Cerebellar nuclear complex (tissue), 1 donor: ENCODE measurements at regions not wholly inside any gene's neighbourhood (a gene's known extent, or its start where the extent isn't known, plus 50 kb on each side); places are given as distances from the start of the nearest gene placed in this dataset.
"Not testable (repeated sequence)": the region's sequence is repeated elsewhere in the genome, so short reads cannot be mapped to it uniquely, and the experiment has no call there.

Experiments
- DNase-seq, 2 experiments: peaks; one replicate each; lab custom pipeline; 2025; lab: John Stamatoyannopoulos, UW

GRCh38 chr12:105423237-105423636, 92.7 kb downstream of the C12orf75 start:
- no peak for DNase-seq

DNA sequence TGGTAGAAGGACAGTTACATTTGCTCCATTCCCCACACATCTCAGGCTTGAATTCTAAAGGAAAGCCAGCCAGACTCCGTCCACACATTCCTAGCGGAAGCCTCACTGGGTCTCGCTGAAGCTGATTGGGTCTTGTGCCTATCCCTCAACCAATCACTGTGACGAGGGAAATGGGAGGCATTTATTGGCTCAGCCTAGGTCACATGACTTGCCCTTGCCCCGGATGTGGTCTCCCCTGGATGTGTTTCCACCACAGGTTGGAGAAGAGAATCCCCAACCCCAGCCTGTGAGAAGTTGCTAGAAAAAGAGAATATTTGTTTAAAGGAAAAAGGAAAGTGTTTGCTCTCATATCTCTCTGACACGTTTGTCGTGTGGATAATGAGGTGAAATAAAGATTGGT, 93.4 kb downstream of the C12orf75 start:
- DNase-seq: no peak

- DNase-seq: no peak
These were observed 95.0 kb downstream of the C12orf75 start for GRCh38 chr12:105425254-105426174.

DNA sequence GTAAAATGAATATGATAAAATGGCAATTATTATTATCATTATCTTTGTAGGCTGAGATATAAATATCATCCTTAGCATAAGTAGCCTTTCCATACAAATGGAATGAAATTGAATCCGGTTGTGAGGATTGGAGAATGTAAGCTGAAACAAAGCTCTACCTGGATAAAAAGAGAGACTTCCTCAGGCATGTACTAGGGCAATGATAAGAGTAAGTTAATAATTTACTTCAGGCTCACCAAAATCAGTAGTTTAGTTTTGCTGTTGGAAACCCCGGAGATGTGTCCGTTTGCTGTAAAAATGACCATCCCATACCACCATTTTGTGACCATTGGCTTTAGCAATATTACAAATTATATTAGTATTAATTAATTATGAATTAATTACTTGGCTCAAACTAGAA, 96.3 kb downstream of the C12orf75 start:
- DNase-seq: no peak

DNA sequence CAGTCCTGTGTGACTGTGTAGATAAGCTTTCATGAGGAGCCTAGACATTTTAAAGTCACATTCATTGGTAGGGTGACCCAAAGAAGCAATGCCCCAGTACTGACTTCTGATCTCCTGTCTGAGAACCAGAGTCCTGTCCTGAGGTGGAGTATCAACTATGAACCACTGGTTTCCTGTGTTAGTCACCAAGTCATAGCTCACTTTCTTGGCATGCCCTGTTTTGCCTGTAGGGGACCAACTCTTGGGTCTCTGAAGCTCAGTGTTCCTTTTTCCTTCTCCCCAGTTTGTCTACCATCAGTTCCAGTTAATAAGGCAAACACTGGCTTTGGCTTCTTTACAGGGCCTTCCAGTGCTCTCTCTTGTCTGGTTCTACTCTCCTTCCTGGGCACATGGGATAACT, 97.4 kb downstream of the C12orf75 start:
- DNase-seq: no peak

- no peak for DNase-seq
These were observed 98.4 kb downstream of the C12orf75 start for GRCh38 chr12:105428793-105429395.

GRCh38 chr12:105429511-105429910, 99.0 kb downstream of the C12orf75 start:
- DNase-seq: no peak

DNA sequence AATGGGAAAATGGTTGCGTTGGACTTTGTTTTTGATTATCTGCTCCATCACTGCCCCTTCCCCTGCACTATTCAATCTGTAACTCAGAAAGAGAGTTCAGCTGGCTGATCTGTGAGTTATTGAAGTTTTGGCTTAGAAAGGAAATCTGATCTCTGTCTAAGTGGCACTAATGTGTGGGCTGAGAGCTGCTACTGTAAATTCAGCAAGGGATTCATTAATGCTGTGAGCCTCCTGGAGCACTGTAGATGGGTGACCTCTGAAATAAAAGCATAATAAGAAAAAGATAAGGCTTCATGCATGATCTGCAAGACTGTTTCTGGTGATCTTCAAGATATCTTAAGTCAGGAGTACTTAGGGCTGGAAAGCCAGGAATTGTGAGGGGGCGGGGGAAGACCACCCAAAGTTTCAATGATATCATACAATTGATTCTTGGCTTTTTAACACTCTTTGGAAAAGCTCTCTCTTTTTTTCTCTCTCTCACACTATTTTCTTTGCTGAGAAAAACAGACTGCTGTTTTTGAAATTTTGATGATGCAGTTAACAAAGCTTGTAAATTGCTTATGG, 101.1 kb downstream of the C12orf75 start:
- no peak for DNase-seq

DNA sequence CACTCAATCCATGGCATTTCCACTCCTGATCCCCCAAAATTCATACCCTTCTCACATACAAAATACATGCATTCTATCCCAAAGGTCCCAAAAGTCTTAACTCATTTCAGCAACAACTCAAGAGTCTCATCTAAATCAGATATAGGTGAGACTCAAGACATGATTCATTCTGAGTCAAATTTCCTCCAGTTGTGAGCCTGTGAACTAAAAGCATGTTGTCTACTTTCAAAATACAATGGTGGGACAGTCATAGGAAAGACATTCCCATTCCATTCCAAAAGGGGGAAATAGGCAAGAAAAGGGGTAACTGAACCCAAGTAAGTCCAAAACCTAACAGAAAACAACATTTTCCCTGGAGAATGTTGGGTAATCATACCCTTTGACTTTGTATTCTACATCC, 103.3 kb downstream of the C12orf75 start:
- DNase-seq: no peak

DNA sequence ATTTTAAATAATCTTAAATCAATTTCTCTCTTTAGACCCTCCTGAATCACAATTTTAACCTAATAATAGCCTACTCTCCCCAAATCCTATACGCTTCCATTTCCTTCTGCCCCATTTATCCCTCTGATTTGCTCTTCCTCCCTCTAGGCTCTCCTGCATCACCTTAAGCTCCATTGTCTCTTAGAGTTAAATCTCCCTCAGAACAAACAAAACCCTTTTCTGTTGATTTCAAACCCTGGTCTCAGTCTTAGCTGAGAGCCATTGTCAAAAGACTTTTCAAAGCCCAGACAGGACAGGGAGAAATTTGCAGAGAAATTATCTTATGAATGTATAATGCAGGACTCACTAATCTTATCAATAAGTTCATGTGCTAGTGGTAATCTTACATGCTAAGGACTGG, 106.1 kb downstream of the C12orf75 start:
- no peak for DNase-seq

DNA sequence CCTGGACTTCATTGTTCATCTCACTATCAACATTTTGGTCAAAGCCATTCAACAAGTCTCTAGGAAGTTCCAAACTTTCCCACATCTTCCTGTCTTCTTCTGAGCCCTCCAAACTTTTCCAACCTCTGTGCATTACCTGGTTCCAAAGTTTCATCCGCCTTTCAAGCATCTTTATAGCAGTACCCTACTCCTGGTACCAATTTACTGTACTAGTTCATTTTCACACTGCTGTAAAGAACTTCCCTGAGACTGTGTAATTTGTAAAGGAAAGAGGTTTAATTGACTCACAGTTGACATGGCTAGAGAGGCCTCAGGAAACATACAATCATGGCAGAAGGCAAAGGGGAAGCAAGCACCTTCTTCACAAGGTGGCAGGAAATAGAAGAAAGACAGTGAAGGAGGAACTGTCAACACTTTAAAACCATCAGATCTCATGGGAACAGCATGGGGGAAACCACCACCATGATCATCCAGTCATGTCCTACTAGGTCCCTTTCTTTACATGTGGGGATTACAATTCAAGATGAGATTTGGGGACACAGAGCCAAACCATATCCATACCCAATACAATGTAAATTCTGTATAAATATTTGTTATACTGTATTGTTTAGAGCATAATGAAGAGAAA, 109.7 kb downstream of the C12orf75 start:
- DNase-seq: no peak

GRCh38 chr12:105443802-105444652, 113.5 kb downstream of the C12orf75 start:
- DNase-seq: no peak

DNA sequence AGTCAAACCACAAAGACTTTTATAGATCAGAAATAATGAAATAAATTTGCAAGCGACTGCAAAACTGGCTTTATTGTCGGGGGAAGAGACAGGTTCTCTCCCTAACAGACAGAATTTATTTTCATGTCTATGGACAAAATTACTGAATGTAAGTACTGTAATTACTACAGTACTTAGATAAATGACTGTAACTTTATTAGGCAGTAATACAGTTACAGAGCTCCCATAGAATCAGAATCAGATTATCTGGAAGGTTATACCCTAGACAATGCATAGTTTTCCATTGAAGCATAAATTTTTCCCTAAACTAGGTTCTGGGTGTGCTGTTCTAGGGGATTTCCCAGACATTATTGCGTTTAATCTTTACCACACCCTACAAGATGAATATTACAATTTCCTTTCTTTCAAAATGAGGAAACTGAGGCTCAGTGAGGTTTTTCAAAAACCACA, 114.2 kb downstream of the C12orf75 start:
- no peak for DNase-seq

DNA sequence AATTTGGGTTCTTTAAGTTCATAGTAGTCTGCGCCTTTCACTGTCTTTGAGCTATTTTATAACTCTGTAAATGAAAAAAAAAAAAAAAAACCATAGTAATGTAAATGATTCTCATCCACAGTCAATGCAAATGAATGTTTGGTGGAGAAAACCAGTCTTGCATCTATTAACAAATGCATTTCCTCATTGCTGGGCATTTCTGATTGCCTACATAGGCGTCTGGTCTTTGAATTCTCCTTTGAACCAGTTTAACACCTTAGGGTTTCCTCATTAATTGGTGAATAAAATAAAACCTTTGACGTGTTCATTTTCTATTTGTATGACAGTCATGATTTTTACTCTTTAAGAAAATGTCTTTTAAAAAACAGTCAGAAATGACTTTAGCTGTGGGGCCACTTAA, 114.8 kb downstream of the C12orf75 start:
- DNase-seq: no peak

- no peak for DNase-seq
These were observed 115.2 kb downstream of the C12orf75 start for GRCh38 chr12:105445649-105446048.

DNA sequence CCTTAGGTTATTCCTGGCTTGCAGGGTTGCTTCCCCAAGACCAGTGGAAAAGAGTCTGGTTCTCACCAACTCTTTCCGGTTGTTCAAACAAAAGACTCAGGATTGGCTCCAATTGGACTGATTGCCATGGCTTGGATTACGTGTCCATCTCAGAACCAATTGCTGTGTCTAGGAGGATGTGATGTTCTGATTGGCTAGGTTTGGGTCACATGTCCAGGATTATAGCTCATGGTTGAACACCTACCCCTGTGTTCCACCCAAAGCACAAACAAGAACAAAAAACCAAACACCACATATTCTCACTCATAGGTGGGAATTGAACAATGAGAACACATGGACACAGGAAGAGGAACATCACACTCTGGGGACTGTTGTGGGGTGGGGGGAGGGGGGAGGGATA, 116.0 kb downstream of the C12orf75 start:
- not testable (repeated sequence) for DNase-seq

DNA sequence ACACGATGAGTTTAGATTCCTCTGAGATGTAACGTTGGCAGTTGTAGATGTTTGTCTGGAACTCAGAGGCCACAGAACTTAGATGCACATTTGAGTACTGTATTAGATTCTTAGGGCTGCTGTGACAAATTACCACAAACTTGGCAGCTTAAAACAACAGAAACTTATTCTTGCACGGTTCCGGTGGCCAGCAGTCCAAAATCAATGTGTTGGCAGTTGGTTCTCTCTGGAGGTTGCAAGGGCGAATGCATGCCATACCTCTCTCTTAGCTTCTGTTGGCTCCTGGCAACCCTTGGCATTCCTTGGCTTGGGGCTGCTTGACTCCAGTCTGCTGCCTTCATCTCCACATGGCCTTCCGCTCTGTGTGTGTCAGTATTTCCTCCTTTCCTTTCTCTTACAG, 118.9 kb downstream of the C12orf75 start:
- DNase-seq: no peak

GRCh38 chr12:105451211-105451610, 120.7 kb downstream of the C12orf75 start:
- DNase-seq: no peak

GRCh38 chr12:105451798-105452197, 121.3 kb downstream of the C12orf75 start:
- no peak for DNase-seq

GRCh38 chr12:105453316-105453715, 122.8 kb downstream of the C12orf75 start:
- no peak for DNase-seq

GRCh38 chr12:105454688-105455087, 124.2 kb downstream of the C12orf75 start:
- no peak for DNase-seq

- no peak for DNase-seq
These were observed 124.8 kb downstream of the C12orf75 start for GRCh38 chr12:105455261-105455660.
